Prostate gland (tissue), 2 donors: ENCODE measurements at regions not wholly inside any gene's neighbourhood (a gene's known extent, or its start where the extent isn't known, plus 50 kb on each side); places are given as distances from the start of the nearest gene placed in this dataset.

Experiments
- DNase-seq: peaks from one replicate; pipeline ENCODE4 v3.0.0-alpha.2; 2019; ENCODE audit warnings: low spot score
- H3K27ac ChIP-seq, 2 donors: fragments of 200-600 bp; sonication (generic); 2 replicates each; pipeline ENCODE4 v1.5.1; 2017 to 2019
- H3K27me3 ChIP-seq: fragments of 200-600 bp; sonication (generic); replicated peaks from 2 replicates; pipeline ENCODE4 v1.5.1; 2019; ENCODE audit not compliant: insufficient read depth
- H3K36me3 ChIP-seq, 2 donors: fragments of 200-600 bp; sonication (generic); 1 replicate in 1 of 2; 2 replicates in 1 of 2; pipeline versions ENCODE4 v1.5.1 to v1.8.1; 2017 to 2019
- H3K4me1 ChIP-seq: fragments of 200-600 bp; sonication (generic); replicated peaks from 2 replicates; pipeline ENCODE4 v1.5.1; 2019
- H3K4me3 ChIP-seq, 2 donors: fragments of 200-600 bp; sonication (generic); 2 replicates each; pipeline ENCODE4 v1.5.1; 2017 to 2019
- H3K9me3 ChIP-seq: fragments of 200-600 bp; sonication (generic); 2 replicates; pipeline ENCODE4 v1.5.1; 2017
- CTCF ChIP-seq, 4 experiments: fragments of 200-600 bp in 2 of 4; fragments of 450-650 bp in 2 of 4; sonication (generic) in 2 of 4; IDR thresholded peaks; 1 replicate in 3 of 4; 2 replicates in 1 of 4; pipeline ENCODE4 v1.5.1; 2016 to 2019; ENCODE audit warnings: antibody characterized with exemption in 4 of 4, mild to moderate bottlenecking in 2 of 4, moderate library complexity in 2 of 4
- POLR2A ChIP-seq: fragments of 450-650 bp; IDR thresholded peaks from one replicate; pipeline ENCODE4 v1.6.1; 2016; ENCODE audit warnings: antibody characterized with exemption, mild to moderate bottlenecking
- POLR2AphosphoS5 ChIP-seq: sonication (generic); formaldehyde crosslinking; IDR thresholded peaks from one replicate; pipeline ENCODE4 v1.6.1; 2017; ENCODE audit warnings: antibody characterized with exemption
- WGBS: methylation state at CpG from one replicate; pipeline ENCODE4 v1.1.5; 2018; 5-methylcytosine and 5-hydroxymethylcytosine counted together
- intact Hi-C: fragments of 100-400 bp; cut with DNase I; formaldehyde crosslinking; loops from one replicate; pipeline ENCODE4 v1.14.2; 2022

- intact Hi-C loops, result no loop called here
- TF ChIP-seq CTCF (IDR thresholded peaks at IDR 0.05), result no peak
- no peak for TF ChIP-seq POLR2AphosphoS5
- TF ChIP-seq POLR2A, result no peak
- no peaks in the 10 kb centered on the region for H3K9me3 ChIP-seq
- no peak overlapping the region for H3K4me3 ChIP-seq
- peak overlapping the region in 1 of 2 donors; percentile 3 for H3K27ac ChIP-seq
- H3K4me1 ChIP-seq, result no peaks in the 10 kb centered on the region
- DNase-seq, result no peak
- no peaks in the 10 kb centered on the region for H3K27me3 ChIP-seq
- no peaks in the 10 kb centered on the region for H3K36me3 ChIP-seq
- WGBS, result 82% methylated on average over 6 of the region's 6 CpGs
Measured at GRCh38 chr2:38217401-38218188, 141.6 kb upstream of the CYP1B1 start.

GRCh38 chr2:38216886-38217285, 140.9 kb upstream of the CYP1B1 start:
- DNase-seq, result no peak
- no peak overlapping the region for H3K4me3 ChIP-seq
- H3K4me1 ChIP-seq, result no peaks in the 10 kb centered on the region
- H3K9me3 ChIP-seq, result no peaks in the 10 kb centered on the region
- TF ChIP-seq POLR2AphosphoS5 (no peak), CTCF (IDR thresholded peaks at IDR 0.05) (no peak), POLR2A (no peak)
- no peak overlapping the region for H3K27ac ChIP-seq
- intact Hi-C loops, result no loop called here
- H3K27me3 ChIP-seq, result no peaks in the 10 kb centered on the region
- H3K36me3 ChIP-seq, result no peaks in the 10 kb centered on the region

GRCh38 chr2:38215993-38216392, 140.0 kb upstream of the CYP1B1 start:
- Histone ChIP-seq H3K36me3 (no peaks in the 10 kb centered on the region), H3K9me3 (no peaks in the 10 kb centered on the region), H3K4me1 (no peaks in the 10 kb centered on the region), H3K4me3 (no peak overlapping the region), H3K27me3 (no peaks in the 10 kb centered on the region), H3K27ac (no peak overlapping the region)
- intact Hi-C loops, result no loop called here
- DNase-seq, result no peak
- TF ChIP-seq POLR2A (no peak), POLR2AphosphoS5 (no peak), CTCF (IDR thresholded peaks at IDR 0.05) (no peak)

GRCh38 chr2:38215522-38215921, 139.6 kb upstream of the CYP1B1 start:
- Histone ChIP-seq H3K36me3 (no peaks in the 10 kb centered on the region), H3K4me3 (no peak overlapping the region), H3K9me3 (no peaks in the 10 kb centered on the region), H3K27me3 (no peaks in the 10 kb centered on the region), H3K27ac (no peak overlapping the region), H3K4me1 (no peaks in the 10 kb centered on the region)
- TF ChIP-seq POLR2AphosphoS5 (no peak), POLR2A (no peak), CTCF (IDR thresholded peaks at IDR 0.05) (no peak)
- 76% methylated on average over 2 of the region's 2 CpGs for WGBS
- intact Hi-C loops, result no loop called here
- DNase-seq, result no peak

GRCh38 chr2:38214209-38214717, 138.3 kb upstream of the CYP1B1 start:
- H3K4me3 ChIP-seq, result no peak overlapping the region
- H3K27ac ChIP-seq, result no peak overlapping the region
- no peak for DNase-seq
- TF ChIP-seq POLR2AphosphoS5 (no peak), CTCF (IDR thresholded peaks at IDR 0.05) (no peak), POLR2A (no peak)
- no peaks in the 10 kb centered on the region for H3K36me3 ChIP-seq
- no peaks in the 10 kb centered on the region for H3K9me3 ChIP-seq
- no peaks in the 10 kb centered on the region for H3K4me1 ChIP-seq
- intact Hi-C loops, result no loop called here
- H3K27me3 ChIP-seq, result no peaks in the 10 kb centered on the region
- WGBS, result 87% methylated on average over 5 of the region's 5 CpGs
